ENCODE measurements at regions not wholly inside any gene's neighbourhood (a gene's known extent, or its start where the extent isn't known, plus 50 kb on each side); places are given as distances from the start of the nearest gene placed in this dataset.

- H3K27me3 Mint-ChIP-seq (ENCODE audit: low read depth) = no peaks in the 10 kb centered on the region; the same call in 1 of the 2 replicates
- peaks cover 14% of the 10 kb centered on the region for H3K36me3 Mint-ChIP-seq
- TF ChIP-seq, protein P1, sequence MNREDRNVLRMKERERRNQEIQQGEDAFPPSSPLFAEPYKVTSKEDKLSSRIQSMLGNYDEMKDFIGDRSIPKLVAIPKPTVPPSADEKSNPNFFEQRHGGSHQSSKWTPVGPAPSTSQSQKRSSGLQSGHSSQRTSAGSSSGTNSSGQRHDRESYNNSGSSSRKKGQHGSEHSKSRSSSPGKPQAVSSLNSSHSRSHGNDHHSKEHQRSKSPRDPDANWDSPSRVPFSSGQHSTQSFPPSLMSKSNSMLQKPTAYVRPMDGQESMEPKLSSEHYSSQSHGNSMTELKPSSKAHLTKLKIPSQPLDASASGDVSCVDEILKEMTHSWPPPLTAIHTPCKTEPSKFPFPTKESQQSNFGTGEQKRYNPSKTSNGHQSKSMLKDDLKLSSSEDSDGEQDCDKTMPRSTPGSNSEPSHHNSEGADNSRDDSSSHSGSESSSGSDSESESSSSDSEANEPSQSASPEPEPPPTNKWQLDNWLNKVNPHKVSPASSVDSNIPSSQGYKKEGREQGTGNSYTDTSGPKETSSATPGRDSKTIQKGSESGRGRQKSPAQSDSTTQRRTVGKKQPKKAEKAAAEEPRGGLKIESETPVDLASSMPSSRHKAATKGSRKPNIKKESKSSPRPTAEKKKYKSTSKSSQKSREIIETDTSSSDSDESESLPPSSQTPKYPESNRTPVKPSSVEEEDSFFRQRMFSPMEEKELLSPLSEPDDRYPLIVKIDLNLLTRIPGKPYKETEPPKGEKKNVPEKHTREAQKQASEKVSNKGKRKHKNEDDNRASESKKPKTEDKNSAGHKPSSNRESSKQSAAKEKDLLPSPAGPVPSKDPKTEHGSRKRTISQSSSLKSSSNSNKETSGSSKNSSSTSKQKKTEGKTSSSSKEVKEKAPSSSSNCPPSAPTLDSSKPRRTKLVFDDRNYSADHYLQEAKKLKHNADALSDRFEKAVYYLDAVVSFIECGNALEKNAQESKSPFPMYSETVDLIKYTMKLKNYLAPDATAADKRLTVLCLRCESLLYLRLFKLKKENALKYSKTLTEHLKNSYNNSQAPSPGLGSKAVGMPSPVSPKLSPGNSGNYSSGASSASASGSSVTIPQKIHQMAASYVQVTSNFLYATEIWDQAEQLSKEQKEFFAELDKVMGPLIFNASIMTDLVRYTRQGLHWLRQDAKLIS (CRISPR knock-in tag; IDR thresholded peaks at IDR 0.05; ENCODE audit: borderline replicate concordance) = no peak
- no peak for TF ChIP-seq TEAD1 (CRISPR knock-in tag; IDR thresholded peaks at IDR 0.05)
- 0 out of 2 replicates have a peak, but pooled peaks have one; percentile 61 for TF ChIP-seq GTF2I (CRISPR knock-in tag; conservative IDR thresholded peaks at IDR 0.05)
- ATAC-seq (no peak), DNase-seq (ENCODE audit: low spot score) (no peak)
- H3K4me3 Mint-ChIP-seq = no peak overlapping the region
- peaks cover 36% of the 10 kb centered on the region for H3K9me3 Mint-ChIP-seq
- peaks cover 8% of the 10 kb centered on the region; the same call in 1 of the 2 replicates for H3K4me1 Mint-ChIP-seq
- POLR2A ChIA-PET = no interaction called here
- CTCF ChIA-PET = no interaction called here
- no peak overlapping the region for H3K27ac Mint-ChIP-seq
Measured at GRCh38 chr14:81584495-81584894, 50.8 kb upstream of the SEL1L start.

GRCh38 chr14:81589381-81590065 is 55.9 kb upstream of the SEL1L start:
- ATAC-seq = peak; percentile 80
- POLR2A ChIA-PET = no interaction called here
- TF ChIP-seq ZNF425 (CRISPR knock-in tag; conservative IDR thresholded peaks at IDR 0.05) (no peak), KAT7 (CRISPR knock-in tag; IDR thresholded peaks at IDR 0.05; ENCODE audit: borderline replicate concordance) (no peak), CBFB (CRISPR knock-in tag; IDR thresholded peaks at IDR 0.05; ENCODE audit: low read depth) (no peak), CREB1 (CRISPR knock-in tag; IDR thresholded peaks at IDR 0.05) (no peak), ATF1 (CRISPR knock-in tag; IDR thresholded peaks at IDR 0.05) (no peak), TEAD4 (CRISPR knock-in tag; IDR thresholded peaks at IDR 0.05) (no peak), NR2C2 (CRISPR knock-in tag; IDR thresholded peaks at IDR 0.05) (no peak), GABPB1 (CRISPR knock-in tag; IDR thresholded peaks at IDR 0.05) (no peak), FOXP4 (CRISPR knock-in tag; IDR thresholded peaks at IDR 0.05) (no peak), ZNF416 (CRISPR knock-in tag; IDR thresholded peaks at IDR 0.05) (no peak)
- TF ChIP-seq, protein P2, sequence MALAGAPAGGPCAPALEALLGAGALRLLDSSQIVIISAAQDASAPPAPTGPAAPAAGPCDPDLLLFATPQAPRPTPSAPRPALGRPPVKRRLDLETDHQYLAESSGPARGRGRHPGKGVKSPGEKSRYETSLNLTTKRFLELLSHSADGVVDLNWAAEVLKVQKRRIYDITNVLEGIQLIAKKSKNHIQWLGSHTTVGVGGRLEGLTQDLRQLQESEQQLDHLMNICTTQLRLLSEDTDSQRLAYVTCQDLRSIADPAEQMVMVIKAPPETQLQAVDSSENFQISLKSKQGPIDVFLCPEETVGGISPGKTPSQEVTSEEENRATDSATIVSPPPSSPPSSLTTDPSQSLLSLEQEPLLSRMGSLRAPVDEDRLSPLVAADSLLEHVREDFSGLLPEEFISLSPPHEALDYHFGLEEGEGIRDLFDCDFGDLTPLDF (CRISPR knock-in tag; IDR thresholded peaks at IDR 0.05) = no peak
- TF ChIP-seq, protein P1 (CRISPR knock-in tag; IDR thresholded peaks at IDR 0.05; ENCODE audit: borderline replicate concordance) = no peak
- TF ChIP-seq, protein P3, sequence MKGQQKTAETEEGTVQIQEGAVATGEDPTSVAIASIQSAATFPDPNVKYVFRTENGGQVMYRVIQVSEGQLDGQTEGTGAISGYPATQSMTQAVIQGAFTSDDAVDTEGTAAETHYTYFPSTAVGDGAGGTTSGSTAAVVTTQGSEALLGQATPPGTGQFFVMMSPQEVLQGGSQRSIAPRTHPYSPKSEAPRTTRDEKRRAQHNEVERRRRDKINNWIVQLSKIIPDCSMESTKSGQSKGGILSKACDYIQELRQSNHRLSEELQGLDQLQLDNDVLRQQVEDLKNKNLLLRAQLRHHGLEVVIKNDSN (CRISPR knock-in tag; IDR thresholded peaks at IDR 0.05) = no peak

More at GRCh38 chr14:81589381-81590065, 55.9 kb upstream of the SEL1L start:
- peak; percentile 23 for DNase-seq (ENCODE audit: low spot score)
- peaks cover 26% of the 10 kb centered on the region for H3K4me1 Mint-ChIP-seq
- H3K27me3 Mint-ChIP-seq (ENCODE audit: low read depth) = no peaks in the 10 kb centered on the region
- peaks cover 4% of the 10 kb centered on the region for H3K9me3 Mint-ChIP-seq
- CTCF ChIA-PET = no interaction called here
- H3K36me3 Mint-ChIP-seq = no peaks in the 10 kb centered on the region
- H3K27ac Mint-ChIP-seq = no peak overlapping the region
- no peak overlapping the region for H3K4me3 Mint-ChIP-seq

Measured in WTC11 (cell line).